Fibroblast of lung (primary cell): ENCODE measurements at regions not wholly inside any gene's neighbourhood (a gene's known extent, or its start where the extent isn't known, plus 50 kb on each side); places are given as distances from the start of the nearest gene placed in this dataset.

Source experiments
- DNase-seq, 2 donors: peaks; one replicate each; pipeline versions ENCODE4 v3.0.0 to v3.0.0-alpha.2; 2010; ENCODE audit warnings: low read depth in 2 of 2
- H2AFZ ChIP-seq: 2 replicates; pipeline ENCODE4 v1.5.1; 2012; ENCODE audit warnings: low read length, control low read depth, inconsistent platforms
- H3K27ac ChIP-seq: 2 replicates; pipeline ENCODE4 v1.5.1; 2011; ENCODE audit warnings: low read length, control low read depth; ENCODE audit not compliant: insufficient read depth
- H3K27me3 ChIP-seq: 2 replicates; pipeline ENCODE4 v1.5.1; 2011; ENCODE audit warnings: mild to moderate bottlenecking, low read length; ENCODE audit not compliant: control insufficient read depth, insufficient read depth
- H3K36me3 ChIP-seq: 2 replicates; pipeline ENCODE4 v1.5.1; 2011; ENCODE audit warnings: low read length; ENCODE audit not compliant: control insufficient read depth, insufficient read depth
- H3K4me1 ChIP-seq: 2 replicates; pipeline ENCODE4 v1.5.1; 2011; ENCODE audit warnings: low read length; ENCODE audit not compliant: control insufficient read depth, insufficient read depth; ENCODE audit errors: extremely low read depth
- H3K4me2 ChIP-seq: 2 replicates; pipeline ENCODE4 v1.5.1; 2011; ENCODE audit warnings: low read length, control low read depth; ENCODE audit not compliant: insufficient read depth; ENCODE audit errors: extremely low read depth
- H3K4me3 ChIP-seq, 4 experiments: fragments of 200-600 bp in 1 of 4; sonication (generic) in 1 of 4; replicated peaks in 1 of 4; 2 replicates each; pipeline ENCODE4 v1.5.1; 2011 to 2016; ENCODE audit warnings: low read length in 4 of 4, low read depth in 3 of 4, mild to moderate bottlenecking in 3 of 4, control low read depth in 2 of 4, inconsistent platforms in 1 of 4, mixed read lengths in 1 of 4; ENCODE audit not compliant: insufficient read depth in 1 of 4; ENCODE audit errors: control extremely low read depth in 1 of 4
- H3K79me2 ChIP-seq: 2 replicates; pipeline ENCODE4 v1.5.1; 2012; ENCODE audit warnings: mild to moderate bottlenecking, low read length, inconsistent platforms; ENCODE audit not compliant: control insufficient read depth, insufficient read depth
- H3K9ac ChIP-seq: 2 replicates; pipeline ENCODE4 v1.5.1; 2011; ENCODE audit warnings: mild to moderate bottlenecking, low read length, control low read depth; ENCODE audit not compliant: insufficient read depth
- H3K9me3 ChIP-seq: 2 replicates; pipeline ENCODE4 v1.5.1; 2012; ENCODE audit warnings: low read depth, low read length; ENCODE audit not compliant: control insufficient read depth, insufficient read depth
- H4K20me1 ChIP-seq: 2 replicates; pipeline ENCODE4 v1.5.1; 2011; ENCODE audit warnings: low read length; ENCODE audit not compliant: control insufficient read depth, insufficient read depth; ENCODE audit errors: extremely low read depth
- CTCF ChIP-seq, 2 donors: IDR thresholded peaks in 1 of 2; conservative IDR thresholded peaks in 1 of 2; 1 replicate in 1 of 2; 2 replicates in 1 of 2; pipeline ENCODE4 v1.5.1; 2011 to 2012; ENCODE audit warnings: low read length in 2 of 2, control low read depth in 1 of 2, inconsistent platforms in 1 of 2, low read depth in 1 of 2, mild to moderate bottlenecking in 1 of 2
- EZH2 ChIP-seq: IDR thresholded peaks from 2 replicates; pipeline ENCODE4 v1.5.1; 2012; ENCODE audit warnings: low read length, control low read depth, mild to moderate bottlenecking; ENCODE audit errors: missing control alignments

- Histone ChIP-seq H4K20me1 (no peaks in the 10 kb centered on the region), H3K79me2 (no peaks in the 10 kb centered on the region), H2AFZ (no peak overlapping the region), H3K27ac (no peak overlapping the region), H3K4me1 (no peaks in the 10 kb centered on the region), H3K36me3 (no peaks in the 10 kb centered on the region), H3K27me3 (no peaks in the 10 kb centered on the region), H3K9ac (no peak overlapping the region), H3K4me2 (no peak overlapping the region), H3K4me3 (no peak overlapping the region), H3K9me3 (no peaks in the 10 kb centered on the region)
- DNase-seq, result no peak
- no peak for TF ChIP-seq EZH2
- TF ChIP-seq CTCF (conservative IDR thresholded peaks at IDR 0.05 in 1 of 2, IDR thresholded peaks at IDR 0.05 in 1 of 2; ENCODE audit: low read depth in 1 of 2, low read length in 2 of 2), result no peak
Observed at GRCh38 chr3:137642831-137643230, 121.3 kb upstream of the SOX14 start.

GRCh38 chr3:137647179-137647578 is 116.9 kb upstream of the SOX14 start:
- H3K27ac ChIP-seq, result no peak overlapping the region
- DNase-seq, result no peak
- H3K4me1 ChIP-seq, result no peaks in the 10 kb centered on the region
- H3K4me2 ChIP-seq, result no peak overlapping the region
- no peaks in the 10 kb centered on the region for H4K20me1 ChIP-seq
- H3K79me2 ChIP-seq, result no peaks in the 10 kb centered on the region
- no peaks in the 10 kb centered on the region for H3K9me3 ChIP-seq
- H3K9ac ChIP-seq, result no peak overlapping the region
- no peak for TF ChIP-seq CTCF (conservative IDR thresholded peaks at IDR 0.05 in 1 of 2, IDR thresholded peaks at IDR 0.05 in 1 of 2; ENCODE audit: low read depth in 1 of 2, low read length in 2 of 2)
- TF ChIP-seq EZH2, result no peak
- H3K36me3 ChIP-seq, result no peaks in the 10 kb centered on the region
- no peak overlapping the region for H3K4me3 ChIP-seq
- no peak overlapping the region for H2AFZ ChIP-seq
- H3K27me3 ChIP-seq, result no peaks in the 10 kb centered on the region

- Histone ChIP-seq H3K4me2 (no peak overlapping the region), H3K79me2 (no peaks in the 10 kb centered on the region), H3K4me3 (no peak overlapping the region), H3K27me3 (no peaks in the 10 kb centered on the region), H3K4me1 (no peaks in the 10 kb centered on the region), H3K9me3 (no peaks in the 10 kb centered on the region), H2AFZ (no peak overlapping the region), H4K20me1 (no peaks in the 10 kb centered on the region), H3K36me3 (no peaks in the 10 kb centered on the region), H3K27ac (no peak overlapping the region), H3K9ac (no peak overlapping the region)
- DNase-seq, result no peak
- TF ChIP-seq EZH2 (no peak), CTCF (conservative IDR thresholded peaks at IDR 0.05 in 1 of 2, IDR thresholded peaks at IDR 0.05 in 1 of 2; ENCODE audit: low read depth in 1 of 2, low read length in 2 of 2) (no peak)
Observed at GRCh38 chr3:137669519-137670060, 94.5 kb upstream of the SOX14 start.
